Activated naive CD8-positive, alpha-beta T cell treated with anti-CD3 and anti-CD28 coated beads, Interleukin-2, amount 10 ng/mL, durations not matched to agents 7 days and 5 days (primary cell): ENCODE measurements at regions not wholly inside any gene's neighbourhood (a gene's known extent, or its start where the extent isn't known, plus 50 kb on each side); places are given as distances from the start of the nearest gene placed in this dataset.
A peak's percentile ranks its signal among the peaks of the same experiment; 100 is the strongest.

Source experiments
- ATAC-seq: fragments of 150-1000 bp; cut with Tn5 transposase; one replicate; pipeline ENCODE4 v1.10.0; 2021; ENCODE audit warnings: low read depth, moderate library complexity
- POLR2A ChIA-PET: fragments of 350-600 bp; sonication (Branson Sonifier 250); formaldehyde crosslinking; loops from one replicate; lab custom pipeline; 2021; ENCODE audit warnings: antibody characterized with exemption; lab: Charles Lee
- DNase-seq: peaks from one replicate; pipeline ENCODE4 v3.0.0; 2021
- H3K27ac Mint-ChIP-seq: one replicate; pipeline ENCODE4 v1.8.0; 2022; ENCODE audit warnings: mild to moderate bottlenecking, mixed read lengths
- H3K27me3 Mint-ChIP-seq: one replicate; pipeline ENCODE4 v1.8.0; 2022; ENCODE audit warnings: mild to moderate bottlenecking, moderate library complexity, mixed read lengths
- H3K36me3 Mint-ChIP-seq: one replicate; pipeline ENCODE4 v1.8.0; 2021; ENCODE audit warnings: mild to moderate bottlenecking, mixed read lengths
- H3K4me1 Mint-ChIP-seq: one replicate; pipeline ENCODE4 v1.8.0; 2021; ENCODE audit warnings: mixed read lengths
- H3K4me3 Mint-ChIP-seq: one replicate; pipeline ENCODE4 v1.8.0; 2022; ENCODE audit warnings: mild to moderate bottlenecking, moderate library complexity, mixed read lengths
- H3K9me3 Mint-ChIP-seq: one replicate; pipeline ENCODE4 v1.8.0; 2021; ENCODE audit warnings: mixed read lengths

GRCh38 chr2:37867166-37867565 lies 57.9 kb upstream of the RMDN2 start:
- POLR2A ChIA-PET: no interaction called here
- no peaks in the 10 kb centered on the region for H3K36me3 Mint-ChIP-seq
- DNase-seq: no peak
- H3K9me3 Mint-ChIP-seq: no peaks in the 10 kb centered on the region
- H3K4me1 Mint-ChIP-seq: peaks cover 8% of the 10 kb centered on the region
- no peak overlapping the region for H3K27ac Mint-ChIP-seq
- peaks cover 11% of the 10 kb centered on the region for H3K27me3 Mint-ChIP-seq
- no peak overlapping the region for H3K4me3 Mint-ChIP-seq
- no peak for ATAC-seq

- H3K27ac Mint-ChIP-seq: no peak overlapping the region
Measured at GRCh38 chr2:37868866-37869265, 56.2 kb upstream of the RMDN2 start.

GRCh38 chr2:37869304-37869703 lies 55.8 kb upstream of the RMDN2 start:
- Mint-ChIP-seq H3K27ac (no peak overlapping the region), H3K4me3 (no peak overlapping the region), H3K9me3 (no peaks in the 10 kb centered on the region), H3K27me3 (peaks cover 2% of the 10 kb centered on the region), H3K4me1 (peaks cover 9% of the 10 kb centered on the region), H3K36me3 (no peaks in the 10 kb centered on the region)
- ATAC-seq (no peak), DNase-seq (no peak)
- POLR2A ChIA-PET: no interaction called here

More at GRCh38 chr2:37868866-37869265, 56.2 kb upstream of the RMDN2 start:
- Mint-ChIP-seq H3K9me3 (no peaks in the 10 kb centered on the region), H3K36me3 (no peaks in the 10 kb centered on the region), H3K4me1 (peaks cover 9% of the 10 kb centered on the region), H3K4me3 (no peak overlapping the region), H3K27me3 (peaks cover 4% of the 10 kb centered on the region)
- POLR2A ChIA-PET: no interaction called here
- no peak for ATAC-seq
- no peak for DNase-seq

GRCh38 chr2:37869771-37870170 lies 55.3 kb upstream of the RMDN2 start:
- Mint-ChIP-seq H3K4me1 (peaks cover 9% of the 10 kb centered on the region), H3K36me3 (no peaks in the 10 kb centered on the region), H3K27ac (no peak overlapping the region), H3K4me3 (no peak overlapping the region), H3K9me3 (no peaks in the 10 kb centered on the region), H3K27me3 (no peaks in the 10 kb centered on the region)
- ATAC-seq: no peak
- POLR2A ChIA-PET: no interaction called here
- DNase-seq: no peak

- ATAC-seq: no peak
- Mint-ChIP-seq H3K27me3 (no peaks in the 10 kb centered on the region), H3K4me1 (peaks cover 9% of the 10 kb centered on the region), H3K4me3 (no peak overlapping the region), H3K9me3 (no peaks in the 10 kb centered on the region), H3K36me3 (no peaks in the 10 kb centered on the region), H3K27ac (no peak overlapping the region)
- POLR2A ChIA-PET: no interaction called here
- no peak for DNase-seq
Measured at GRCh38 chr2:37870829-37871228, 54.3 kb upstream of the RMDN2 start.

GRCh38 chr2:37871456-37872191 lies 53.5 kb upstream of the RMDN2 start:
- Mint-ChIP-seq H3K27ac (peak overlapping the region; percentile 23), H3K4me1 (peaks cover 9% of the 10 kb centered on the region), H3K27me3 (no peaks in the 10 kb centered on the region), H3K9me3 (no peaks in the 10 kb centered on the region), H3K36me3 (no peaks in the 10 kb centered on the region), H3K4me3 (peak overlapping the region; percentile 8)
- peak; percentile 72 for ATAC-seq
- POLR2A ChIA-PET: interaction anchor here (0.6 kb wide), 1 partner anchor 335 kb away, joined by 3 read pairs; no protein-coding TSS in a partner anchor
- DNase-seq: no peak

GRCh38 chr2:37872192-37872750 lies 52.8 kb upstream of the RMDN2 start:
- ATAC-seq: no peak
- Mint-ChIP-seq H3K27ac (peak overlapping the region; percentile 23), H3K4me1 (peaks cover 9% of the 10 kb centered on the region), H3K4me3 (peak overlapping the region; percentile 8), H3K27me3 (no peaks in the 10 kb centered on the region), H3K36me3 (no peaks in the 10 kb centered on the region), H3K9me3 (no peaks in the 10 kb centered on the region)
- no peak for DNase-seq
- POLR2A ChIA-PET: interaction anchor here (0.6 kb wide), 1 partner anchor 335 kb away, joined by 3 read pairs; no protein-coding TSS in a partner anchor

- DNase-seq (no peak), ATAC-seq (no peak)
- H3K4me3 Mint-ChIP-seq: no peak overlapping the region
- H3K27me3 Mint-ChIP-seq: no peaks in the 10 kb centered on the region
- H3K9me3 Mint-ChIP-seq: no peaks in the 10 kb centered on the region
- H3K36me3 Mint-ChIP-seq: no peaks in the 10 kb centered on the region
- H3K27ac Mint-ChIP-seq: no peak overlapping the region
- POLR2A ChIA-PET: no interaction called here
- peaks cover 11% of the 10 kb centered on the region for H3K4me1 Mint-ChIP-seq
Measured at GRCh38 chr2:37873229-37873628, 51.9 kb upstream of the RMDN2 start.

- no peak overlapping the region for H3K27ac Mint-ChIP-seq
Measured at GRCh38 chr2:37873749-37874330, 51.2 kb upstream of the RMDN2 start.

GRCh38 chr2:37874470-37874869 lies 50.6 kb upstream of the RMDN2 start:
- ATAC-seq (no peak), DNase-seq (no peak)
- Mint-ChIP-seq H3K27ac (no peak overlapping the region), H3K27me3 (no peaks in the 10 kb centered on the region), H3K4me1 (peaks cover 11% of the 10 kb centered on the region), H3K4me3 (no peak overlapping the region), H3K36me3 (no peaks in the 10 kb centered on the region), H3K9me3 (no peaks in the 10 kb centered on the region)
- POLR2A ChIA-PET: no interaction called here

More at GRCh38 chr2:37873749-37874330, 51.2 kb upstream of the RMDN2 start:
- peaks cover 11% of the 10 kb centered on the region for H3K4me1 Mint-ChIP-seq
- ATAC-seq: no peak
- no peaks in the 10 kb centered on the region for H3K27me3 Mint-ChIP-seq
- H3K36me3 Mint-ChIP-seq: no peaks in the 10 kb centered on the region
- POLR2A ChIA-PET: no interaction called here
- no peaks in the 10 kb centered on the region for H3K9me3 Mint-ChIP-seq
- no peak for DNase-seq
- no peak overlapping the region for H3K4me3 Mint-ChIP-seq
